GM12878 (cell line): ENCODE measurements at regions not wholly inside any gene's neighbourhood (a gene's known extent, or its start where the extent isn't known, plus 50 kb on each side); places are given as distances from the start of the nearest gene placed in this dataset.

Experiments used
- NR2F1 ChIP-seq: fragments of 450-650 bp; conservative IDR thresholded peaks from 2 replicates; pipeline ENCODE4 v1.6.1; 2017; ENCODE audit warnings: mild to moderate bottlenecking
- TF ChIP-seq, protein P1 (sequence below): fragments of 450-650 bp; formaldehyde crosslinking; IDR thresholded peaks from 2 replicates; pipeline ENCODE4 v1.4.0; 2020; ENCODE audit warnings: mild to moderate bottlenecking, moderate library complexity
- TF ChIP-seq, protein P2 (sequence below): fragments of 450-650 bp; formaldehyde crosslinking; IDR thresholded peaks from 2 replicates; pipeline ENCODE4 v1.5.0; 2022; ENCODE audit warnings: mild to moderate bottlenecking, missing genetic modification characterization
- TF ChIP-seq, protein P3 (sequence below): fragments of 450-650 bp; IDR thresholded peaks from 2 replicates; pipeline ENCODE4 v1.6.1; 2014; ENCODE audit warnings: mild to moderate bottlenecking

DNA sequence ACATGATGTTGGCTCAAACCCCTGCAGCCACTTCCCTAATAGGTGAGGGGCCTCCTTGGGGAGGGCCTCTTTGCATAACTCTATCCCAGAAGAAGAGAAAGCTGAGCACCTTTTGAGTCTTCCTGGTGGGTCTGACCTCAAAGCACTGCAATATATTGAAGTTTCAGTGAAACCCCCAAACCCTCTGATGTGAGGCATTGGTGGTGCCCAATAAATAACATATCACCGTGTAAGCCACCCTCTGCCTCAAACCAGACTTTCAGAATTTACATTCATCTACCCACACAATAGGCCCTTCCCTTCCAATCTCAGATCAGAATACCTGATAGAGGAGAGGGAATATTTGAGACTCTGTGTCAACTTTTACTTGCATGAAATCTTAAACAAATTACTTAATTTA is 142.8 kb upstream of the STK17B start (continued):
- TF ChIP-seq, protein P1, sequence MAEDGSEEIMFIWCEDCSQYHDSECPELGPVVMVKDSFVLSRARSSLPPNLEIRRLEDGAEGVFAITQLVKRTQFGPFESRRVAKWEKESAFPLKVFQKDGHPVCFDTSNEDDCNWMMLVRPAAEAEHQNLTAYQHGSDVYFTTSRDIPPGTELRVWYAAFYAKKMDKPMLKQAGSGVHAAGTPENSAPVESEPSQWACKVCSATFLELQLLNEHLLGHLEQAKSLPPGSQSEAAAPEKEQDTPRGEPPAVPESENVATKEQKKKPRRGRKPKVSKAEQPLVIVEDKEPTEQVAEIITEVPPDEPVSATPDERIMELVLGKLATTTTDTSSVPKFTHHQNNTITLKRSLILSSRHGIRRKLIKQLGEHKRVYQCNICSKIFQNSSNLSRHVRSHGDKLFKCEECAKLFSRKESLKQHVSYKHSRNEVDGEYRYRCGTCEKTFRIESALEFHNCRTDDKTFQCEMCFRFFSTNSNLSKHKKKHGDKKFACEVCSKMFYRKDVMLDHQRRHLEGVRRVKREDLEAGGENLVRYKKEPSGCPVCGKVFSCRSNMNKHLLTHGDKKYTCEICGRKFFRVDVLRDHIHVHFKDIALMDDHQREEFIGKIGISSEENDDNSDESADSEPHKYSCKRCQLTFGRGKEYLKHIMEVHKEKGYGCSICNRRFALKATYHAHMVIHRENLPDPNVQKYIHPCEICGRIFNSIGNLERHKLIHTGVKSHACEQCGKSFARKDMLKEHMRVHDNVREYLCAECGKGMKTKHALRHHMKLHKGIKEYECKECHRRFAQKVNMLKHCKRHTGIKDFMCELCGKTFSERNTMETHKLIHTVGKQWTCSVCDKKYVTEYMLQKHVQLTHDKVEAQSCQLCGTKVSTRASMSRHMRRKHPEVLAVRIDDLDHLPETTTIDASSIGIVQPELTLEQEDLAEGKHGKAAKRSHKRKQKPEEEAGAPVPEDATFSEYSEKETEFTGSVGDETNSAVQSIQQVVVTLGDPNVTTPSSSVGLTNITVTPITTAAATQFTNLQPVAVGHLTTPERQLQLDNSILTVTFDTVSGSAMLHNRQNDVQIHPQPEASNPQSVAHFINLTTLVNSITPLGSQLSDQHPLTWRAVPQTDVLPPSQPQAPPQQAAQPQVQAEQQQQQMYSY (CRISPR knock-in tag): no peak
- TF ChIP-seq, protein P2, sequence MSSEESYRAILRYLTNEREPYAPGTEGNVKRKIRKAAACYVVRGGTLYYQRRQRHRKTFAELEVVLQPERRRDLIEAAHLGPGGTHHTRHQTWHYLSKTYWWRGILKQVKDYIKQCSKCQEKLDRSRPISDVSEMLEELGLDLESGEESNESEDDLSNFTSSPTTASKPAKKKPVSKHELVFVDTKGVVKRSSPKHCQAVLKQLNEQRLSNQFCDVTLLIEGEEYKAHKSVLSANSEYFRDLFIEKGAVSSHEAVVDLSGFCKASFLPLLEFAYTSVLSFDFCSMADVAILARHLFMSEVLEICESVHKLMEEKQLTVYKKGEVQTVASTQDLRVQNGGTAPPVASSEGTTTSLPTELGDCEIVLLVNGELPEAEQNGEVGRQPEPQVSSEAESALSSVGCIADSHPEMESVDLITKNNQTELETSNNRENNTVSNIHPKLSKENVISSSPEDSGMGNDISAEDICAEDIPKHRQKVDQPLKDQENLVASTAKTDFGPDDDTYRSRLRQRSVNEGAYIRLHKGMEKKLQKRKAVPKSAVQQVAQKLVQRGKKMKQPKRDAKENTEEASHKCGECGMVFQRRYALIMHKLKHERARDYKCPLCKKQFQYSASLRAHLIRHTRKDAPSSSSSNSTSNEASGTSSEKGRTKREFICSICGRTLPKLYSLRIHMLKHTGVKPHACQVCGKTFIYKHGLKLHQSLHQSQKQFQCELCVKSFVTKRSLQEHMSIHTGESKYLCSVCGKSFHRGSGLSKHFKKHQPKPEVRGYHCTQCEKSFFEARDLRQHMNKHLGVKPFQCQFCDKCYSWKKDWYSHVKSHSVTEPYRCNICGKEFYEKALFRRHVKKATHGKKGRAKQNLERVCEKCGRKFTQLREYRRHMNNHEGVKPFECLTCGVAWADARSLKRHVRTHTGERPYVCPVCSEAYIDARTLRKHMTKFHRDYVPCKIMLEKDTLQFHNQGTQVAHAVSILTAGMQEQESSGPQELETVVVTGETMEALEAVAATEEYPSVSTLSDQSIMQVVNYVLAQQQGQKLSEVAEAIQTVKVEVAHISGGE (CRISPR knock-in tag): no peak
- TF ChIP-seq, protein P3, sequence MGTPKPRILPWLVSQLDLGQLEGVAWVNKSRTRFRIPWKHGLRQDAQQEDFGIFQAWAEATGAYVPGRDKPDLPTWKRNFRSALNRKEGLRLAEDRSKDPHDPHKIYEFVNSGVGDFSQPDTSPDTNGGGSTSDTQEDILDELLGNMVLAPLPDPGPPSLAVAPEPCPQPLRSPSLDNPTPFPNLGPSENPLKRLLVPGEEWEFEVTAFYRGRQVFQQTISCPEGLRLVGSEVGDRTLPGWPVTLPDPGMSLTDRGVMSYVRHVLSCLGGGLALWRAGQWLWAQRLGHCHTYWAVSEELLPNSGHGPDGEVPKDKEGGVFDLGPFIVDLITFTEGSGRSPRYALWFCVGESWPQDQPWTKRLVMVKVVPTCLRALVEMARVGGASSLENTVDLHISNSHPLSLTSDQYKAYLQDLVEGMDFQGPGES: no peak
- no peak for TF ChIP-seq NR2F1
